ENCODE measurements at regions not wholly inside any gene's neighbourhood (a gene's known extent, or its start where the extent isn't known, plus 50 kb on each side); places are given as distances from the start of the nearest gene placed in this dataset.

GRCh38 chr16:85992779-85993178 is 93.8 kb downstream of the IRF8 start:
- H3K4me3 ChIP-seq (ENCODE audit: low read length) = no peak overlapping the region
- no peak overlapping the region for H3K27ac ChIP-seq (ENCODE audit: low read depth, low read length)
- no peaks in the 10 kb centered on the region for H3K36me3 ChIP-seq (ENCODE audit: control insufficient read depth, insufficient read depth, low read length)
- H3K9ac ChIP-seq (ENCODE audit: low read length) = no peak overlapping the region
- H3K4me1 ChIP-seq (ENCODE audit: control insufficient read depth, insufficient read depth, low read length) = no peaks in the 10 kb centered on the region
- H3K27me3 ChIP-seq (ENCODE audit: control insufficient read depth, insufficient read depth, low read length) = peaks cover 2% of the 10 kb centered on the region

- H3K9ac ChIP-seq (ENCODE audit: low read length) = no peak overlapping the region
- H3K27me3 ChIP-seq (ENCODE audit: control insufficient read depth, insufficient read depth, low read length) = peaks cover 2% of the 10 kb centered on the region
- H3K27ac ChIP-seq (ENCODE audit: low read depth, low read length) = no peak overlapping the region
- H3K36me3 ChIP-seq (ENCODE audit: control insufficient read depth, insufficient read depth, low read length) = no peaks in the 10 kb centered on the region
- no peak overlapping the region for H3K4me3 ChIP-seq (ENCODE audit: low read length)
- no peaks in the 10 kb centered on the region for H3K4me1 ChIP-seq (ENCODE audit: control insufficient read depth, insufficient read depth, low read length)
Measured at GRCh38 chr16:85994492-85995490, 95.8 kb downstream of the IRF8 start.

DNA sequence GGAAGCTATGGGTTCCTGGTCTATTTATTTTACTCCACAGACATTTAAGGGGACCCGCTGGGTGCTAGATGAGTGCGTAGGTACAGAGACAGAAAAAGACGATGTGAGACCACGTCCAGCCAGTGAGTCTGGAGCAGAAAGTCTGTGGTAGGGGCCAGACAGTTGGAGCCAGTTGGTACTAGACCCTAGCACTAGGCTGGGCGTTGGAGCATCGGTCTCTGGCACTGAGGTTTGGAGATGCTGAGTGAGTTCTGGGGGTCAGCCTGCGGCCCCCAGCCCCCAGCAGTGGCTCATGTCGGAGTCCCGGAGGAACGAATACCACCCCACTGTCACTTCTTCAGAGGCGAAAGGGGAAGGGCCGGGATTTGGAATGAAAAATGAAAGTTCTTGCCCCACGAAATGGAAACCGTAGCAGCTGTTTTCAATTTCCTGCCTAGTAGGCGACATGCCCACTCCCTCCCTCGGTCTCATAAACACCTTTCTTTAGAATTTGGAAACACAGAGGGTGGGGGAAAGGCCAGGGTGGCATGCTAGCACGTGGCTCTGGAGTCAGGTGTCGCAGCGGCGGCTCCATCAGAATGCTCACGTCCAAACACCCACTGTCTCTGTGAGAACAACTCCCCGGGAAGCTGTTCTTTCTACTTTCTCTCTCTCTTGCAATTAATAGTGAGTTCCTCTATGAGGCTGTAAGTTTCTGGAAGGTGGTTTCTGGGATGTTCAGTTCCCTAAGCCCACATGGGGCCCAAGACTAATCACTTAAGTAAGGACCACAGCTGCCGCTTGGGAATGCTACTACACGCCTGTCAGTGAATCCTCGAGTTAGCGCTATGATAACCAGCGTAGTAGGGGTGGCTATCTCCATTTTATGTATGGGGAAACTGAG is 96.8 kb downstream of the IRF8 start:
- Histone ChIP-seq H3K4me3 (ENCODE audit: low read length) (peak overlapping the region; percentile 11), H3K27me3 (ENCODE audit: control insufficient read depth, insufficient read depth, low read length) (peaks cover 2% of the 10 kb centered on the region), H3K4me1 (ENCODE audit: control insufficient read depth, insufficient read depth, low read length) (no peaks in the 10 kb centered on the region), H3K27ac (ENCODE audit: low read depth, low read length) (no peak overlapping the region), H3K36me3 (ENCODE audit: control insufficient read depth, insufficient read depth, low read length) (no peaks in the 10 kb centered on the region), H3K9ac (ENCODE audit: low read length) (no peak overlapping the region)

- Histone ChIP-seq H3K4me3 (ENCODE audit: low read length) (no peak overlapping the region), H3K4me1 (ENCODE audit: control insufficient read depth, insufficient read depth, low read length) (no peaks in the 10 kb centered on the region), H3K27me3 (ENCODE audit: control insufficient read depth, insufficient read depth, low read length) (peaks cover 2% of the 10 kb centered on the region), H3K36me3 (ENCODE audit: control insufficient read depth, insufficient read depth, low read length) (no peaks in the 10 kb centered on the region), H3K27ac (ENCODE audit: low read depth, low read length) (no peak overlapping the region), H3K9ac (ENCODE audit: low read length) (no peak overlapping the region)
Measured at GRCh38 chr16:85996843-85997242, 97.9 kb downstream of the IRF8 start.

GRCh38 chr16:85998171-85998867 is 99.4 kb downstream of the IRF8 start:
- H3K4me3 ChIP-seq (ENCODE audit: low read length) = no peak overlapping the region
- H3K27ac ChIP-seq (ENCODE audit: low read depth, low read length) = no peak overlapping the region
- no peaks in the 10 kb centered on the region for H3K36me3 ChIP-seq (ENCODE audit: control insufficient read depth, insufficient read depth, low read length)
- no peaks in the 10 kb centered on the region for H3K4me1 ChIP-seq (ENCODE audit: control insufficient read depth, insufficient read depth, low read length)
- peaks cover 2% of the 10 kb centered on the region for H3K27me3 ChIP-seq (ENCODE audit: control insufficient read depth, insufficient read depth, low read length)
- H3K9ac ChIP-seq (ENCODE audit: low read length) = no peak overlapping the region

DNA sequence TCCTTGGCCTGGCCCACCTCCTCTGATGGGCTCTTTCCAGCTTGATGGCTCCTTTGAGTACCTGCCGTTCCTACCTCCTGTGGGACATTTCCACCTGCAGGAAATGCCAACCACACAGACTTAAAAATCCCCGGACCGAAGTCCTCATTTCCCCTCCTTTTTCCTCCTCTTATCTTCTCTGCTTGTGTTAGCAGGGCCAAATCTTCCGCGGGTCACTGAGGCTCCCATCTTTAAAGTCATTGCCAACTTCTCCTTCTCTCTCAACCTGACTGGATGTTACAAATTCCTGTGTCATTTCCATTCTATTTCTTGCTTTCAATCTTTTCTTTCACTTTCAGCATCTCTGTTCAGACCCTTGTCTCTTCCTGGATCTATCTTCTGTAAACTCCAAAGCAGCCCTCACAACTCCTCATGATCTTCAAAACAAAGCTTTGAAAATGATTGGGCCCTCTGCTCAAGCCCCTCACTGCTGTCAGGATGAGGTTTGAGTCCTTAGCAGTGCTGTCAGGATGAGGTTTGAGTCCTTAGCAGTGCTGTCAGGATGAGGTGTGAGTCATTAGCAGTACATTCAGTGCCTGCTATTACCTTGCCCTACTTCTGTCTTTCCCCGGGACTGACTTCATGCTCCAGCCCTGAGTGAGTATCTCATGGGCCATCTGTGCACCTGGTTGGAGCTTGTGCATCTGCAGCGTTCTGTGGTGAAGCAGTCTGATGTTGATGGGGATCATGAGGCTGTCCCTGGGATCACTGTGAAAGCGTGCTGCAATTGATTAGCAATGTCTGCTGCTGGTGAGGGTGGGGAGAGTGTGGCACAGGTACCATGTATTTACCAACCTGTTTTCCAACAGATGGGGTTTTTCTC is 100.1 kb downstream of the IRF8 start:
- H3K27ac ChIP-seq (ENCODE audit: low read depth, low read length) = no peak overlapping the region
- no peak overlapping the region for H3K9ac ChIP-seq (ENCODE audit: low read length)
- peaks cover 2% of the 10 kb centered on the region for H3K27me3 ChIP-seq (ENCODE audit: control insufficient read depth, insufficient read depth, low read length)
- no peaks in the 10 kb centered on the region for H3K36me3 ChIP-seq (ENCODE audit: control insufficient read depth, insufficient read depth, low read length)
- H3K4me1 ChIP-seq (ENCODE audit: control insufficient read depth, insufficient read depth, low read length) = no peaks in the 10 kb centered on the region
- H3K4me3 ChIP-seq (ENCODE audit: low read length) = no peak overlapping the region

GRCh38 chr16:85999778-86000177 is 100.8 kb downstream of the IRF8 start:
- no peaks in the 10 kb centered on the region for H3K36me3 ChIP-seq (ENCODE audit: control insufficient read depth, insufficient read depth, low read length)
- H3K4me1 ChIP-seq (ENCODE audit: control insufficient read depth, insufficient read depth, low read length) = no peaks in the 10 kb centered on the region
- H3K27me3 ChIP-seq (ENCODE audit: control insufficient read depth, insufficient read depth, low read length) = peaks cover 2% of the 10 kb centered on the region
- no peak overlapping the region for H3K9ac ChIP-seq (ENCODE audit: low read length)
- H3K27ac ChIP-seq (ENCODE audit: low read depth, low read length) = no peak overlapping the region
- H3K4me3 ChIP-seq (ENCODE audit: low read length) = no peak overlapping the region

GRCh38 chr16:86002178-86002900 is 103.4 kb downstream of the IRF8 start:
- Histone ChIP-seq H3K9ac (ENCODE audit: low read length) (no peak overlapping the region), H3K27me3 (ENCODE audit: control insufficient read depth, insufficient read depth, low read length) (no peaks in the 10 kb centered on the region), H3K4me3 (ENCODE audit: low read length) (no peak overlapping the region), H3K4me1 (ENCODE audit: control insufficient read depth, insufficient read depth, low read length) (no peaks in the 10 kb centered on the region), H3K27ac (ENCODE audit: low read depth, low read length) (no peak overlapping the region), H3K36me3 (ENCODE audit: control insufficient read depth, insufficient read depth, low read length) (no peaks in the 10 kb centered on the region)

DNA sequence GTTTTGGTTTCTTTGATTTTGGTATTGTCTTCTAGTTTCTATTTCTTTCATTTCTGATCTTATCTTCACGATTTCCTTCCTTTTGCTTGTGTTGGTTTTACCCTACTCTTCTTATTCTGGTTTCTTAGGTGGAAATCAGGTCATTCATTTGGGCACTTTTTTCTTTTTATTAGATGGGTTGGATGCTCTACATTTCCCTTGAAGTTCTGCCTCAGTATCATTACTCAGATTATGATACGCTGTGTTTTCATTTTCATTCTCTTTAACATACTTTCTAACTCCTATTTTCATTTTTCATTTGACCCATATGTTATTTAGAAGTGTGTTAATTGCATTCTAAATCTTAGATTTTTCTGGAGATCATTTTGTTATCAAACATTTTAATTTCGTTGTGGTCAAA is 108.6 kb downstream of the IRF8 start:
- Histone ChIP-seq H3K36me3 (ENCODE audit: control insufficient read depth, insufficient read depth, low read length) (no peaks in the 10 kb centered on the region), H3K4me3 (ENCODE audit: low read length) (no peak overlapping the region), H3K27me3 (ENCODE audit: control insufficient read depth, insufficient read depth, low read length) (no peaks in the 10 kb centered on the region), H3K4me1 (ENCODE audit: control insufficient read depth, insufficient read depth, low read length) (no peaks in the 10 kb centered on the region), H3K9ac (ENCODE audit: low read length) (no peak overlapping the region), H3K27ac (ENCODE audit: low read depth, low read length) (no peak overlapping the region)

GRCh38 chr16:86010680-86011141 is 111.7 kb downstream of the IRF8 start:
- no peak overlapping the region for H3K27ac ChIP-seq (ENCODE audit: low read depth, low read length)
- no peak overlapping the region for H3K4me3 ChIP-seq (ENCODE audit: low read length)
- H3K36me3 ChIP-seq (ENCODE audit: control insufficient read depth, insufficient read depth, low read length) = no peaks in the 10 kb centered on the region
- no peaks in the 10 kb centered on the region for H3K4me1 ChIP-seq (ENCODE audit: control insufficient read depth, insufficient read depth, low read length)
- no peak overlapping the region for H3K9ac ChIP-seq (ENCODE audit: low read length)
- no peaks in the 10 kb centered on the region for H3K27me3 ChIP-seq (ENCODE audit: control insufficient read depth, insufficient read depth, low read length)

GRCh38 chr16:86011532-86011931 is 112.6 kb downstream of the IRF8 start:
- H3K4me1 ChIP-seq (ENCODE audit: control insufficient read depth, insufficient read depth, low read length) = no peaks in the 10 kb centered on the region
- H3K9ac ChIP-seq (ENCODE audit: low read length) = no peak overlapping the region
- no peaks in the 10 kb centered on the region for H3K36me3 ChIP-seq (ENCODE audit: control insufficient read depth, insufficient read depth, low read length)
- no peaks in the 10 kb centered on the region for H3K27me3 ChIP-seq (ENCODE audit: control insufficient read depth, insufficient read depth, low read length)
- H3K27ac ChIP-seq (ENCODE audit: low read depth, low read length) = no peak overlapping the region
- no peak overlapping the region for H3K4me3 ChIP-seq (ENCODE audit: low read length)

Measured in rectal smooth muscle tissue (tissue), 1 donor.